GM13976 (cell line): ENCODE measurements at regions not wholly inside any gene's neighbourhood (a gene's known extent, or its start where the extent isn't known, plus 50 kb on each side); places are given as distances from the start of the nearest gene placed in this dataset.

Experiments used
- DNase-seq: peaks from one replicate; pipeline ENCODE4 v3.0.0; 2012; ENCODE audit warnings: low spot score
- CTCF ChIP-seq: IDR thresholded peaks from 2 replicates; pipeline ENCODE4 v1.5.1; 2012; ENCODE audit warnings: borderline replicate concordance, mild to moderate bottlenecking; ENCODE audit not compliant: insufficient read depth; ENCODE audit errors: extremely low read depth, missing control alignments, control extremely low read depth
- in situ Hi-C: fragments of 300-500 bp; cut with MboI; formaldehyde crosslinking; loops from one replicate; pipeline ENCODE4 v1.12.0; 2022; ENCODE audit warnings: low sequenced_read_pairs, mixed read lengths, inconsistent platforms; ENCODE audit not compliant: unreplicated experiment

GRCh38 chr15:39078026-39078425, 502.9 kb upstream of the THBS1 start:
- no peak for TF ChIP-seq CTCF
- no peak for DNase-seq
- in situ Hi-C loops: no loop called here

GRCh38 chr15:39079296-39079847, 501.5 kb upstream of the THBS1 start:
- in situ Hi-C loops: no loop called here
- TF ChIP-seq CTCF: no peak
- no peak for DNase-seq

GRCh38 chr15:39083213-39083612, 497.7 kb upstream of the THBS1 start:
- no peak for DNase-seq
- in situ Hi-C loops: no loop called here
- no peak for TF ChIP-seq CTCF

- TF ChIP-seq CTCF: no peak
- no peak for DNase-seq
- in situ Hi-C loops: no loop called here
Observed at GRCh38 chr15:39084674-39085530, 496.0 kb upstream of the THBS1 start.

- no peak for TF ChIP-seq CTCF
- in situ Hi-C loops: no loop called here
Observed at GRCh38 chr15:39086641-39087040, 494.2 kb upstream of the THBS1 start.

GRCh38 chr15:39088156-39088555, 492.7 kb upstream of the THBS1 start:
- TF ChIP-seq CTCF: no peak
- in situ Hi-C loops: no loop called here
- no peak for DNase-seq

More at GRCh38 chr15:39086641-39087040, 494.2 kb upstream of the THBS1 start:
- no peak for DNase-seq
